GM23338 (cell line): ENCODE measurements at regions not wholly inside any gene's neighbourhood (a gene's known extent, or its start where the extent isn't known, plus 50 kb on each side); places are given as distances from the start of the nearest gene placed in this dataset.

Source experiments
- ATAC-seq: fragments of 200-7000 bp; cut with Tn5 transposase; 3 replicates; pipeline ENCODE4 v1.9.1; 2020
- DNase-seq: peaks from one replicate; pipeline ENCODE4 v3.0.0-alpha.2; 2015; ENCODE audit warnings: low spot score
- H2AFZ ChIP-seq: fragments of 200-600 bp; sonication (generic); 2 replicates; pipeline ENCODE4 v1.8.0; 2016; ENCODE audit warnings: antibody characterized with exemption, mild to moderate bottlenecking, moderate library complexity
- H3F3A ChIP-seq: fragments of 200-600 bp; sonication (generic); replicated peaks from 2 replicates; pipeline ENCODE4 v1.8.0; 2017; ENCODE audit warnings: antibody characterized with exemption, mixed run types, low read depth
- H3K27ac ChIP-seq: fragments of 200-600 bp; sonication (generic); 2 replicates; pipeline ENCODE4 v1.6.1; 2016; ENCODE audit warnings: low read depth
- H3K27me3 ChIP-seq: fragments of 200-600 bp; sonication (generic); 2 replicates; pipeline ENCODE4 v1.8.0; 2016; ENCODE audit warnings: mild to moderate bottlenecking, mixed run types, moderate library complexity; ENCODE audit not compliant: insufficient read depth
- H3K36me3 ChIP-seq: fragments of 200-600 bp; sonication (generic); 2 replicates; pipeline ENCODE4 v1.8.0; 2016; ENCODE audit warnings: mild to moderate bottlenecking; ENCODE audit not compliant: insufficient read depth
- H3K4me1 ChIP-seq: fragments of 200-600 bp; sonication (generic); 2 replicates; pipeline ENCODE4 v1.8.0; 2016; ENCODE audit warnings: mild to moderate bottlenecking, moderate library complexity; ENCODE audit not compliant: insufficient read depth
- H3K4me2 ChIP-seq: fragments of 200-600 bp; sonication (generic); 2 replicates; pipeline ENCODE4 v1.7.1; 2017; ENCODE audit warnings: mixed run types
- H3K4me3 ChIP-seq: fragments of 200-600 bp; sonication (generic); 2 replicates; pipeline ENCODE4 v1.6.1; 2016; ENCODE audit warnings: mixed run types
- H3K79me2 ChIP-seq: fragments of 200-600 bp; sonication (generic); replicated peaks from 2 replicates; pipeline ENCODE4 v1.8.0; 2017; ENCODE audit warnings: mild to moderate bottlenecking; ENCODE audit not compliant: insufficient read depth
- H3K9me2 ChIP-seq: fragments of 200-600 bp; sonication (generic); 2 replicates; pipeline ENCODE4 v1.8.0; 2017; ENCODE audit not compliant: insufficient read depth
- H4K20me1 ChIP-seq: fragments of 200-600 bp; sonication (generic); replicated peaks from 2 replicates; pipeline ENCODE4 v1.8.0; 2017; ENCODE audit warnings: mild to moderate bottlenecking; ENCODE audit not compliant: insufficient read depth
- H3K27ac Mint-ChIP-seq: 2 replicates; pipeline ENCODE4 v1.8.0; 2020; ENCODE audit warnings: inconsistent platforms, mild to moderate bottlenecking, moderate library complexity, mixed read lengths
- H3K27me3 Mint-ChIP-seq: 3 replicates; pipeline ENCODE4 v1.8.0; 2022; ENCODE audit warnings: low read depth, mild to moderate bottlenecking, moderate library complexity, mixed read lengths, inconsistent platforms; ENCODE audit not compliant: insufficient read depth, poor library complexity
- H3K36me3 Mint-ChIP-seq: 3 replicates; pipeline ENCODE4 v1.8.0; 2021; ENCODE audit warnings: low read depth, mild to moderate bottlenecking, inconsistent platforms, moderate library complexity, mixed read lengths
- H3K4me1 Mint-ChIP-seq: 3 replicates; pipeline ENCODE4 v1.8.0; 2020; ENCODE audit warnings: mild to moderate bottlenecking, inconsistent platforms, mixed read lengths
- H3K4me3 Mint-ChIP-seq: 3 replicates; pipeline ENCODE4 v1.8.0; 2021; ENCODE audit warnings: moderate library complexity, mild to moderate bottlenecking, inconsistent platforms, mixed read lengths
- H3K9me3 Mint-ChIP-seq: 3 replicates; pipeline ENCODE4 v1.8.0; 2020; ENCODE audit warnings: moderate library complexity, mild to moderate bottlenecking, inconsistent platforms, mixed read lengths
- CREB1 ChIP-seq: fragments of 250-450 bp; sonication (Bioruptor Pico); IDR thresholded peaks from 2 replicates; pipeline ENCODE4 v1.5.0; 2020; ENCODE audit warnings: low read depth, mild to moderate bottlenecking, moderate library complexity
- CTCF ChIP-seq, 2 experiments: fragments of 200-600 bp in 1 of 2; sonication (generic) in 1 of 2; conservative IDR thresholded peaks; 2 replicates each; pipeline versions ENCODE4 v1.5.1 to v1.6.1; 2016 to 2017; ENCODE audit warnings: antibody characterized with exemption in 2 of 2, low read depth in 2 of 2, mild to moderate bottlenecking in 2 of 2, moderate library complexity in 1 of 2
- ETS1 ChIP-seq: IDR thresholded peaks from 2 replicates; pipeline ENCODE4 v1.6.1; 2016; ENCODE audit warnings: antibody characterized with exemption
- EZH2 ChIP-seq: fragments of 200-600 bp; sonication (generic); IDR thresholded peaks from one replicate; pipeline ENCODE4 v1.8.0; 2017; ENCODE audit warnings: antibody characterized with exemption, mild to moderate bottlenecking, low read depth; ENCODE audit not compliant: unreplicated experiment
- EZH2phosphoT487 ChIP-seq: fragments of 200-600 bp; sonication (generic); IDR thresholded peaks from one replicate; pipeline ENCODE4 v1.8.1; 2018; ENCODE audit warnings: antibody characterized with exemption; ENCODE audit not compliant: unreplicated experiment
- JUNB ChIP-seq: IDR thresholded peaks from one replicate; pipeline ENCODE4 v1.6.1; 2016; ENCODE audit warnings: antibody characterized with exemption; ENCODE audit not compliant: unreplicated experiment
- NANOG ChIP-seq: IDR thresholded peaks from 2 replicates; pipeline ENCODE4 v1.6.1; 2016; ENCODE audit warnings: antibody characterized with exemption, borderline replicate concordance
- POLR2AphosphoS5 ChIP-seq: IDR thresholded peaks from 2 replicates; pipeline ENCODE4 v1.6.1; 2016; ENCODE audit warnings: antibody characterized with exemption, low read depth
- REST ChIP-seq: IDR thresholded peaks from one replicate; pipeline ENCODE4 v1.6.1; 2018; ENCODE audit warnings: antibody characterized with exemption; ENCODE audit not compliant: unreplicated experiment
- STAT1 ChIP-seq: IDR thresholded peaks from one replicate; pipeline ENCODE4 v1.6.1; 2016; ENCODE audit warnings: antibody characterized with exemption; ENCODE audit not compliant: unreplicated experiment
- ZNF114 ChIP-seq: fragments of 250-450 bp; sonication (Bioruptor Pico); IDR thresholded peaks from 2 replicates; pipeline ENCODE4 v1.5.0; 2020; ENCODE audit warnings: mild to moderate bottlenecking, moderate library complexity
- ZNF331 ChIP-seq: fragments of 250-450 bp; sonication (Bioruptor Pico); IDR thresholded peaks from 2 replicates; pipeline ENCODE4 v1.5.0; 2020; ENCODE audit warnings: low read depth, mild to moderate bottlenecking, moderate library complexity
- ZNF462 ChIP-seq: fragments of 250-450 bp; sonication (Bioruptor Pico); IDR thresholded peaks from 2 replicates; pipeline ENCODE4 v1.5.0; 2020; ENCODE audit warnings: mild to moderate bottlenecking, moderate library complexity

GRCh38 chr12:67413577-67413976 is 144.4 kb downstream of the CAND1 start:
- H3K27ac ChIP-seq: no peak overlapping the region
- Mint-ChIP-seq H3K27ac (no peak overlapping the region), H3K4me1 (peaks cover 22% of the 10 kb centered on the region), H3K36me3 (peaks cover 2% of the 10 kb centered on the region; the same call in 1 of the 3 replicates), H3K27me3 (no peaks in the 10 kb centered on the region), H3K4me3 (no peak overlapping the region), H3K9me3 (peaks cover 3% of the 10 kb centered on the region; the same call in 2 of the 3 replicates)
- no peaks in the 10 kb centered on the region for H3K79me2 ChIP-seq
- peak overlapping the region; percentile 10; the same call in 1 of the 2 replicates for H2AFZ ChIP-seq
- H3K27me3 ChIP-seq: no peaks in the 10 kb centered on the region
- no peak for TF ChIP-seq ZNF462 (CRISPR knock-in tag)
- TF ChIP-seq CREB1: no peak
- no peak for TF ChIP-seq JUNB
- TF ChIP-seq ZNF331 (CRISPR knock-in tag): no peak
- no peak for TF ChIP-seq NANOG
- no peak for TF ChIP-seq EZH2phosphoT487
- TF ChIP-seq STAT1: no peak
- no peak for TF ChIP-seq ZNF114 (CRISPR knock-in tag)
- TF ChIP-seq POLR2AphosphoS5: no peak
- TF ChIP-seq CTCF (conservative IDR thresholded peaks at IDR 0.05; ENCODE audit: low read depth in 2 of 2): no peak
- TF ChIP-seq REST: no peak
- no peak for TF ChIP-seq ETS1
- no peak for TF ChIP-seq EZH2
- ATAC-seq (peak; percentile 32; the same call in 2 of the 3 replicates), DNase-seq (no peak)
- H3K9me2 ChIP-seq: no peaks in the 10 kb centered on the region
- no peaks in the 10 kb centered on the region for H3K36me3 ChIP-seq
- no peak overlapping the region for H3K4me2 ChIP-seq
- no peak overlapping the region for H3K4me3 ChIP-seq
- no peaks in the 10 kb centered on the region for H4K20me1 ChIP-seq
- H3K4me1 ChIP-seq: peaks cover 14% of the 10 kb centered on the region
- H3F3A ChIP-seq: no peaks in the 10 kb centered on the region
